ENCODE measurements at regions not wholly inside any gene's neighbourhood (a gene's known extent, or its start where the extent isn't known, plus 50 kb on each side); places are given as distances from the start of the nearest gene placed in this dataset.

GRCh38 chr10:113441686-113442270, 111.1 kb upstream of the HABP2 start:
- TF ChIP-seq POLR2AphosphoS5 (IDR thresholded peaks at IDR 0.05; ENCODE audit: low read depth, low read length) (no peak), FOXP2 (optimal IDR thresholded peaks at IDR 0.05; ENCODE audit: borderline replicate concordance, extremely low read depth, extremely low read length, insufficient read depth) (no peak), TAF1 (IDR thresholded peaks at IDR 0.05; ENCODE audit: borderline replicate concordance, insufficient read depth, low read length) (no peak), REST (IDR thresholded peaks at IDR 0.05; ENCODE audit: insufficient read depth in 1 of 2, low read depth in 2 of 2, low read length in 2 of 2) (no peak), SIN3A (IDR thresholded peaks at IDR 0.05; ENCODE audit: borderline replicate concordance, insufficient read depth, low read length) (no peak)

- no peak for TF ChIP-seq SIN3A (IDR thresholded peaks at IDR 0.05; ENCODE audit: borderline replicate concordance, insufficient read depth, low read length)
- TF ChIP-seq POLR2AphosphoS5 (IDR thresholded peaks at IDR 0.05; ENCODE audit: low read depth, low read length) = no peak
- no peak for TF ChIP-seq TAF1 (IDR thresholded peaks at IDR 0.05; ENCODE audit: borderline replicate concordance, insufficient read depth, low read length)
- no peak for TF ChIP-seq FOXP2 (optimal IDR thresholded peaks at IDR 0.05; ENCODE audit: borderline replicate concordance, extremely low read depth, extremely low read length, insufficient read depth)
- TF ChIP-seq REST (IDR thresholded peaks at IDR 0.05; ENCODE audit: insufficient read depth in 1 of 2, low read depth in 2 of 2, low read length in 2 of 2) = no peak
These were observed 110.5 kb upstream of the HABP2 start for GRCh38 chr10:113442336-113442735.

GRCh38 chr10:113443141-113443925, 109.5 kb upstream of the HABP2 start:
- TF ChIP-seq FOXP2 (optimal IDR thresholded peaks at IDR 0.05; ENCODE audit: borderline replicate concordance, extremely low read depth, extremely low read length, insufficient read depth) (no peak), POLR2AphosphoS5 (IDR thresholded peaks at IDR 0.05; ENCODE audit: low read depth, low read length) (no peak)

GRCh38 chr10:113444766-113445365, 108.0 kb upstream of the HABP2 start:
- no peak for TF ChIP-seq POLR2AphosphoS5 (IDR thresholded peaks at IDR 0.05; ENCODE audit: low read depth, low read length)
- no peak for TF ChIP-seq SIN3A (IDR thresholded peaks at IDR 0.05; ENCODE audit: borderline replicate concordance, insufficient read depth, low read length)
- TF ChIP-seq REST (IDR thresholded peaks at IDR 0.05; ENCODE audit: insufficient read depth in 1 of 2, low read depth in 2 of 2, low read length in 2 of 2) = no peak
- no peak for TF ChIP-seq FOXP2 (optimal IDR thresholded peaks at IDR 0.05; ENCODE audit: borderline replicate concordance, extremely low read depth, extremely low read length, insufficient read depth)
- TF ChIP-seq TAF1 (IDR thresholded peaks at IDR 0.05; ENCODE audit: borderline replicate concordance, insufficient read depth, low read length) = no peak

GRCh38 chr10:113445736-113446135, 107.1 kb upstream of the HABP2 start:
- TF ChIP-seq TAF1 (IDR thresholded peaks at IDR 0.05; ENCODE audit: borderline replicate concordance, insufficient read depth, low read length) (no peak), FOXP2 (optimal IDR thresholded peaks at IDR 0.05; ENCODE audit: borderline replicate concordance, extremely low read depth, extremely low read length, insufficient read depth) (no peak), REST (IDR thresholded peaks at IDR 0.05; ENCODE audit: insufficient read depth in 1 of 2, low read depth in 2 of 2, low read length in 2 of 2) (no peak), SIN3A (IDR thresholded peaks at IDR 0.05; ENCODE audit: borderline replicate concordance, insufficient read depth, low read length) (no peak), POLR2AphosphoS5 (IDR thresholded peaks at IDR 0.05; ENCODE audit: low read depth, low read length) (no peak)

Data from PFSK-1 (cell line).